ENCODE measurements at regions not wholly inside any gene's neighbourhood (a gene's known extent, or its start where the extent isn't known, plus 50 kb on each side); places are given as distances from the start of the nearest gene placed in this dataset.
A peak's percentile ranks its signal among the peaks of the same experiment; 100 is the strongest.

DNA sequence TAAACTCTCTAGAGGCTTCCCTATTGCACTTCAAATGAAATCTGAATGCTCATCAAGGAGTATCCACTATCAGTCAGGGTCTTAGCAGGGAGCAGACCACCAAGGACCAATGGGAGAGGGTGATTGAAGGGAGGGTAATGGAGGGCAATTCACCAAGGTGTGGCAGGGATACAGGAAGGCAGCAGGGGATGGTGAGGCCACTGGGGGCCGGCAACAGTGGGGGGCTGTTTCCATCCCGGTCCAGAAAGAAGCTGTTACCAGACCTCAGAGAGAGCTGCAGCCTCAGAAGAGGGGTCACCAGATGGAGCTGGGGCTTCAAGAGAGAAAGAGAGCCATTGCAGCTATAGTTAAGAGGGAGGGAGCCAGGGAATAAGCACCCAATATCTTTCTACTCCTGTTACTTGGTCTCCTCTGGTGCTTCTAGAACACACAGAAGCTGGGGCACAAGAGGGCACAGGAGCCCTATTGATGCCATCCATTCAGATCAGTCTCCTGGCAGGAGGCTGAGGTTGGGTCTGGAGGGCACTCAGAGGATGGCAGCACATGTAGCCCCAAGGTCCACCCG, 417.6 kb downstream of the PTPRU start:
- no peak for TF ChIP-seq POLR2A (IDR thresholded peaks at IDR 0.05; ENCODE audit: low read depth, low read length)
- DNase-seq (ENCODE audit: insufficient read length, low spot score) (no peak), FAIRE-seq (no peak)

GRCh38 chr1:29653034-29653810, 416.9 kb downstream of the PTPRU start:
- DNase-seq (ENCODE audit: insufficient read length, low spot score) (no peak), FAIRE-seq (no peak)
- no peak for TF ChIP-seq POLR2A (IDR thresholded peaks at IDR 0.05; ENCODE audit: low read depth, low read length)

GRCh38 chr1:29651684-29652665, 415.7 kb downstream of the PTPRU start:
- DNase-seq (ENCODE audit: insufficient read length, low spot score) (no peak), FAIRE-seq (no peak)
- TF ChIP-seq POLR2A (IDR thresholded peaks at IDR 0.05; ENCODE audit: low read depth, low read length), result no peak

DNA sequence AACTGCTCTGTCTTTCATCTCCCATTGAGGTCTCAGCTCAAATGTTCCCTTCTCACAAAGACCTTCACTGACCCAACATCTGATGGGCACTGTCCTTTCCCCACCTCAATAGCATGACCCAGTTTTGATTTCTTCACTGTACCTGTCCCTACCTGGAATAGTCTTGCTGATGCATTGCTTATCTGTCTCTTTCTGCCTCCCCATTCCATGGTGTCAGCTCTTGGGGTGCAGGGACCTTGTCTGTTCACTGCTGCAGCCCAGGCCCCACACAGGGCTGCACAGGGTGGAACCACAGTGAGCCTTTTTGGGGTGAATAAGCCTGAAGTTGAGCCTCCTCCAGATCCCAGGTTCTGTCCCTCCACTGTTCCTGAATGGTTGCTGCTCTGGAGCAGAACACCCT, 414.9 kb downstream of the PTPRU start:
- DNase-seq (ENCODE audit: insufficient read length, low spot score) (no peak), FAIRE-seq (no peak)
- no peak for TF ChIP-seq POLR2A (IDR thresholded peaks at IDR 0.05; ENCODE audit: low read depth, low read length)

DNA sequence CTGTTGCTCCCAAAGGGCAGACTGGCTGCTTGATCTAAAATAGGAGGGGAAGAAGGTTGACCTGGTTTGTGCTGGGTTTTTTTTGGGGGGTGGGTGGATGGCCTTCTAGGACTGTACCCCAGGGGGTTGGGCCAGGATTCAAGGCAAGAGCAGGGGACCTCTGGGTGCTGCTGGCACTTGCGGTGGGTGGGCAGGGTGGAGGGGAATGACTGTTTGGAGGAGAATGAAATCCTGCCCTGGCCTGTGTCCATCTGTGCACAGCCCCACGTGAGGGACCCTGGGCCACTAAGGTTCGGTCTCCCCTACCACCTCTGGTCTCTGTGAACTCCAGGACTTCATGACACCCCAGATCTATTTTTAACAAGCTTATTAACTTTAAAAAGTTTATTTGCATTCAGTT, 414.2 kb downstream of the PTPRU start:
- FAIRE-seq, result no peak
- TF ChIP-seq POLR2A (IDR thresholded peaks at IDR 0.05; ENCODE audit: low read depth, low read length), result no peak
- DNase-seq (ENCODE audit: insufficient read length, low spot score), result no peak

GRCh38 chr1:29650041-29650400, 413.7 kb downstream of the PTPRU start:
- TF ChIP-seq POLR2A (IDR thresholded peaks at IDR 0.05; ENCODE audit: low read depth, low read length), result no peak
- DNase-seq (ENCODE audit: insufficient read length, low spot score) (no peak), FAIRE-seq (no peak)

DNA sequence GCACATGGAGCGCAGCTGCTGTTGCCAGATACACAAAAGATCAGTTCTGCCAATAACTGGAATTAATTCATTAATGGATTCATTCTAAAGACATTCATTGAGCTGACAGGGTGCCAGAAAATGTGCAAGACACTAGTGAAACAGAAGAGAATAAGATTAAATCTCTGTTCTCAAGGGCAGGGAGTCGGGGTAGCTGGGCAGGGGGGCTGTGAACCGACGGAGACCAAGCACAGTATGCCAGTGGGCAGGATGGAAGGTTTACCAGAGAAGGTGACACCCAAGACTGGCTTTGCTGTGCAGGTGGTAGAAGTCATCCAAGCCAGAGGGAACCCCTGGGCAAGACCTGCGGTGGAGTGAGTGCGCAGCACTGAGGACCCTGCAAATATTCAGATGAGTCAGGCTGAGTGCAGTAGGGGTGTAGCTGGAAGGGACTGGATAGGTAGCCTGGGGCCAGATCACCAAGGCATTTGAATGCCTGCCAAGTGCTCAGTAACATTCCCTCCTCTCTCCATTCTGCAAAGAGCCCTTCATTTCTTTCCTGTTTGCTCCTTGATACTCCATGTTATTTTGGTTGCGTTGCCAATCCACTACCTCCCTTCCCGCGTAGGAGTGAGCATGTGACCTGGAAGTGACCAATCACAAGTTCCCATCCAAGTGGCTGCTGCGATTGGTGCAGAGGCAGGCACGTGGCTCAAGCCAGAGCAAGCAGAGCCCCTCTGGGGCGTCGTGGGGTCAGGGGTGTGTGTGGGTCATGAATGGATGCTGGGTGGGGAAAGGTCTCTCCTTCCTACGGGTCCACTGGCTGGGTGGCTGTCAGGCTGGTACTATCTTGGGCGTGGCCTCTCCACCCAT, 413.1 kb downstream of the PTPRU start:
- TF ChIP-seq POLR2A (IDR thresholded peaks at IDR 0.05; ENCODE audit: low read depth, low read length), result no peak
- FAIRE-seq (peak; percentile 20), DNase-seq (ENCODE audit: insufficient read length, low spot score) (no peak)

GRCh38 chr1:29648798-29649188, 412.5 kb downstream of the PTPRU start:
- FAIRE-seq (no peak), DNase-seq (ENCODE audit: insufficient read length, low spot score) (no peak)
- TF ChIP-seq POLR2A (IDR thresholded peaks at IDR 0.05; ENCODE audit: low read depth, low read length), result no peak

- no peak for TF ChIP-seq POLR2A (IDR thresholded peaks at IDR 0.05; ENCODE audit: low read depth, low read length)
- FAIRE-seq (no peak), DNase-seq (ENCODE audit: insufficient read length, low spot score) (no peak)
Observed at GRCh38 chr1:29648026-29648425, 411.7 kb downstream of the PTPRU start.

DNA sequence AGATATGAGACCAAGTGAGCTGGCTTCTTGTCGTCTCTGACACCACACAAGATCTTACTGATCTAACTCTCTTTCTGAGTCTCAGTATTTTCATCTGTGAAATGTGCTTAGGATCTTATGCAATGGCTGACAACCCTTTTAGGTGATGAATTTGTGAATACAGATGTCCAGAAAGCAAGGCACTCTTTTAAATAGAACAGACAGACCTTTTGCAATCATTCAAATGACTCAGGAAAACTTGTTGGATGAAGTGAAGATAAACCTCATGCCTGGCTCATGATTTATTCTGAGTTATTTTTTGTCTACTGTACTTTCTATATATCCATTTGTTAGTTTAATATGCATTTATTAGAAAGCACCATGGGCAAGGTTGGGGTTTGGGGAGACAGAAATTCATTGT, 411.3 kb downstream of the PTPRU start:
- DNase-seq (ENCODE audit: insufficient read length, low spot score) (no peak), FAIRE-seq (no peak)

GRCh38 chr1:29646161-29646775, 409.9 kb downstream of the PTPRU start:
- no peak for DNase-seq (ENCODE audit: insufficient read length, low spot score)
- no peak for TF ChIP-seq POLR2A (IDR thresholded peaks at IDR 0.05; ENCODE audit: low read depth, low read length)
- no peak for FAIRE-seq

More for the DNA sequence above, 411.3 kb downstream of the PTPRU start:
- TF ChIP-seq POLR2A (IDR thresholded peaks at IDR 0.05; ENCODE audit: low read depth, low read length), result no peak

- no peak for TF ChIP-seq POLR2A (IDR thresholded peaks at IDR 0.05; ENCODE audit: low read depth, low read length)
- FAIRE-seq, result no peak
Observed at GRCh38 chr1:29645586-29645985, 409.3 kb downstream of the PTPRU start.

GRCh38 chr1:29644812-29645211, 408.5 kb downstream of the PTPRU start:
- no peak for DNase-seq (ENCODE audit: insufficient read length, low spot score)
- no peak for TF ChIP-seq POLR2A (IDR thresholded peaks at IDR 0.05; ENCODE audit: low read depth, low read length)
- no peak for FAIRE-seq

More at GRCh38 chr1:29645586-29645985, 409.3 kb downstream of the PTPRU start:
- no peak for DNase-seq (ENCODE audit: insufficient read length, low spot score)

All from H54 (cell line).